ENCODE measurements at regions not wholly inside any gene's neighbourhood (a gene's known extent, or its start where the extent isn't known, plus 50 kb on each side); places are given as distances from the start of the nearest gene placed in this dataset.

DNA sequence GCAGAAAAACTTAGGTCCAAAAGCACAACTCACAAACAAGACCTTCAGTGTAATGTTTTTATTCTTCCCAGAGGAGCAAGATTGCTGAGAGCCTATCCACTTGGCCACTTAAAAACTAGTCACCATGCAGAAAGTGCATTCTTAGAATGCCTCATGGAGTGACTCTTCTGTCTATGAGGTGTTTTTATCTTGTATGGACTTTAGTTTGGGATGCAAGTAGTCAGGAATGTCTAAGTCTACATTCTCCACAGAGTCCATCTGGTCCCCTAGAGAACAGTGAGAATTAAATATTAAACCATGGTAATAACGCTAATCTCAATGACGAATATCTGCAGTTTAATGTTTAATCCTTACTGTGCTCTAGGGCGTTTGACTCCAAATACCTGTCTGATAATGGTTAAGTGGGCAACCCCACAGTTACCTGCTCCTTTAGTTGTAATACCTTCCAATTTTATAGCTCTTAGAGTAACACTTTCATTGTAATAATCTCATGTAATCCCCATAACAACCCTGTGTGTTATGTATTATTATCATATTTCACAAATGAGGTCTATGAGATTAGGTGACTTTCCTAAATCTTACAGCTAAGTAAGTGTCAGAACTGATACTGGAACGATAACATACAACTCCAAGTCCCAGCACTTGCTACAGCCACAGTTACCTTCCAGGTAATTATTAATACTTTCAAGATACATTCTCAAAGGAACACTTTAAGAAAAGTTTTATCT, 235.6 kb upstream of the JADE1 start:
- H3K4me1 ChIP-seq: peaks cover 4 to 39% (median 30%) of the 10 kb centered on the region in 3 donors
- TF ChIP-seq POLR2A (IDR thresholded peaks at IDR 0.05): no peak
- TF ChIP-seq, protein P1, sequence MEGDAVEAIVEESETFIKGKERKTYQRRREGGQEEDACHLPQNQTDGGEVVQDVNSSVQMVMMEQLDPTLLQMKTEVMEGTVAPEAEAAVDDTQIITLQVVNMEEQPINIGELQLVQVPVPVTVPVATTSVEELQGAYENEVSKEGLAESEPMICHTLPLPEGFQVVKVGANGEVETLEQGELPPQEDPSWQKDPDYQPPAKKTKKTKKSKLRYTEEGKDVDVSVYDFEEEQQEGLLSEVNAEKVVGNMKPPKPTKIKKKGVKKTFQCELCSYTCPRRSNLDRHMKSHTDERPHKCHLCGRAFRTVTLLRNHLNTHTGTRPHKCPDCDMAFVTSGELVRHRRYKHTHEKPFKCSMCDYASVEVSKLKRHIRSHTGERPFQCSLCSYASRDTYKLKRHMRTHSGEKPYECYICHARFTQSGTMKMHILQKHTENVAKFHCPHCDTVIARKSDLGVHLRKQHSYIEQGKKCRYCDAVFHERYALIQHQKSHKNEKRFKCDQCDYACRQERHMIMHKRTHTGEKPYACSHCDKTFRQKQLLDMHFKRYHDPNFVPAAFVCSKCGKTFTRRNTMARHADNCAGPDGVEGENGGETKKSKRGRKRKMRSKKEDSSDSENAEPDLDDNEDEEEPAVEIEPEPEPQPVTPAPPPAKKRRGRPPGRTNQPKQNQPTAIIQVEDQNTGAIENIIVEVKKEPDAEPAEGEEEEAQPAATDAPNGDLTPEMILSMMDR (IDR thresholded peaks at IDR 0.05): no peak
- DNase-seq: no peak
- H3K4me3 ChIP-seq: no peak overlapping the region
- H3K27me3 ChIP-seq: no peaks in the 10 kb centered on the region
- no peaks in the 10 kb centered on the region for H3K36me3 ChIP-seq
- WGBS, 2 donors: 78 to 88% methylated on average over 4 of the region's 4 CpGs
- intact Hi-C loops (cut with DNase I): loop anchor here (10.0 kb wide), 1 partner anchor 119 kb away; no protein-coding TSS in a partner anchor
- H3K9me3 ChIP-seq: no peaks in the 10 kb centered on the region
- peak overlapping the region in 1 of 4 donors; percentile 34 for H3K27ac ChIP-seq

DNA sequence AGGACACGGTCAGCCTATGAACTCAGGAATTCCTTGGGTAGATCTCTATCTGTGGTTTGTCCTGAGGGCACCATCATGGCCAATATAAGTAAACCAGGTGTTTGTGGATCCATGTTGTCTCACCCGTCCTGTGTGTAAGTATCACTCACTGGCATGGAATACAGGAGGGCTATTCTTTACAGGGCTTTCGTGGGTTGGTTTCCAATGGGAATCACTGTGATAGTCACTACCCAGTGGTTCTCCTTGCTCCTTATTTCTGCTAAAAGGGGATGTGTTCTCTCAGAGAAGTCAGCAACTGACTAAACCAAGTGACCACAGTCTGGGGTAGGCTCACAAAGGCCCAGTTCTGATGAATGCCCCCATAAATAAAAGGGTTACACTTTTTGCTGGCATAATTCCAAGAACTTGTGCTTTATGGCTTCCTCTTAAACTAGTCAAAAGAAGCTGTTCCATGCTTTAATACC, 236.7 kb upstream of the JADE1 start:
- no peaks in the 10 kb centered on the region for H3K9me3 ChIP-seq
- WGBS, 2 donors: 75 to 83% methylated on average over 1 to 3 of the region's 3 CpGs
- no peak for TF ChIP-seq POLR2A (IDR thresholded peaks at IDR 0.05)
- TF ChIP-seq, protein P1 (IDR thresholded peaks at IDR 0.05): no peak
- no peaks in the 10 kb centered on the region for H3K36me3 ChIP-seq
- intact Hi-C loops (cut with DNase I): loop anchor here (10.0 kb wide), 1 partner anchor 118 kb away; no protein-coding TSS in a partner anchor
- H3K27me3 ChIP-seq: no peaks in the 10 kb centered on the region
- DNase-seq: no peak
- H3K4me1 ChIP-seq: peaks cover 4 to 43% (median 34%) of the 10 kb centered on the region in 3 donors
- peak overlapping the region in 3 of 4 donors; percentile 18 to 39 (median 34) for H3K27ac ChIP-seq
- H3K4me3 ChIP-seq: no peak overlapping the region

DNA sequence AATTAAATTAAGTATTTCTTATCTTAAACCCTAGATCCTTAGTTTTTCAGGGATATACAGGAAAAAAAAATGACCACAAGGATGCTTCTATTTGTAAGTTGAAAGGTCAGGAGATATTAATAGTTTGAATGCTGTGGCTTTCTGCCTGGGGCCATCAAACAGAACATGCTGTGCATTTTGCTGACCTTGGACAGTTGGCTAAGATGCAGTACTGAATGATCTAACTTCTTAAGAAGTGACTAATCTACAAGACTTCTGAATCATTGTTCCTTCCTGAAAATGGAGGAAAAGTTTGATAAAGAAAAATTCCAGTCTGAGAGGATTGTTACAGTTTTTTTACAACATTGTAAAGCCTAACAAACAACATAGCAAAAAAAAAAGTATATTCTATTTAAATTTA, 237.8 kb upstream of the JADE1 start:
- H3K9me3 ChIP-seq: no peaks in the 10 kb centered on the region
- DNase-seq: no peak
- H3K4me3 ChIP-seq: no peak overlapping the region
- peak overlapping the region; percentile 20 to 57 (median 36) for H3K27ac ChIP-seq
- intact Hi-C loops (cut with DNase I): loop anchor here (10.0 kb wide), 1 partner anchor 117 kb away; no protein-coding TSS in a partner anchor
- no peaks in the 10 kb centered on the region for H3K27me3 ChIP-seq
- H3K36me3 ChIP-seq: no peaks in the 10 kb centered on the region
- peaks cover 4 to 43% (median 34%) of the 10 kb centered on the region in 3 donors for H3K4me1 ChIP-seq
- TF ChIP-seq POLR2A (IDR thresholded peaks at IDR 0.05): no peak
- TF ChIP-seq, protein P1 (IDR thresholded peaks at IDR 0.05): no peak

DNA sequence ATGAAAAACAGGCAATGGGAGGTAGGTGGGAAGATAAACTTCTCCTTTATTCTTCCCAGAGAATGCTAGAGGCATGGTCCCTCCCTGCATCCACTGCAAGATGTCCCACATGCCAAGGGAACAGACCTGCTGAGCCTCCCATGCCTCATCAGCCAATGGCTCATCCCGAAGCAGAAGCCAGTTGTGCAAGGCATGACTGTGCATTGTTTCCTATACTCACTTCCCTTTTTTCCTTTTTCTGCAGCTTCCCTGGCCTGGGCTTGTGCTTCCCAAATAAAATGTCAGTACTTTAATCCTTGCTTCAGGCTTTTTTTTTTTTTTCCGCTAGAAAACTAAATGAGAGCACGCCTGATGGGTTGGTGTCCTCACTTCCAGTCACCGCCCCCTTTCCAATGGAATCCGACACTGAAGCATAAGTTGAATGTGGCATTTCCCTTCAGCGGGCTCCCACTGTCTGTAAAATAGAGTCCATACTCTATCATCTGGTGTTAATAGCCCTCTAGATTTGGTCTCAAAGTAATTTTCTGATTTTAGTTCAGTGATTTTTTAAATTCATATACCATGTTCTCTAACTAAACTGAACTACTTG, 239.0 kb upstream of the JADE1 start:
- Histone ChIP-seq H3K27me3 (no peaks in the 10 kb centered on the region), H3K4me3 (no peak overlapping the region), H3K9me3 (no peaks in the 10 kb centered on the region), H3K36me3 (no peaks in the 10 kb centered on the region), H3K27ac (peak overlapping the region in 3 of 4 donors; percentile 44 to 63 (median 57)), H3K4me1 (peaks cover 4 to 43% (median 34%) of the 10 kb centered on the region in 3 donors)
- intact Hi-C loops (cut with DNase I): loop anchor here (10.0 kb wide), 1 partner anchor 116 kb away; no protein-coding TSS in a partner anchor
- WGBS, 2 donors: 40 to 48% methylated on average over 6 of the region's 6 CpGs
- TF ChIP-seq, protein P1 (IDR thresholded peaks at IDR 0.05): no peak
- no peak for TF ChIP-seq POLR2A (IDR thresholded peaks at IDR 0.05)
- DNase-seq: peak; percentile 1

DNA sequence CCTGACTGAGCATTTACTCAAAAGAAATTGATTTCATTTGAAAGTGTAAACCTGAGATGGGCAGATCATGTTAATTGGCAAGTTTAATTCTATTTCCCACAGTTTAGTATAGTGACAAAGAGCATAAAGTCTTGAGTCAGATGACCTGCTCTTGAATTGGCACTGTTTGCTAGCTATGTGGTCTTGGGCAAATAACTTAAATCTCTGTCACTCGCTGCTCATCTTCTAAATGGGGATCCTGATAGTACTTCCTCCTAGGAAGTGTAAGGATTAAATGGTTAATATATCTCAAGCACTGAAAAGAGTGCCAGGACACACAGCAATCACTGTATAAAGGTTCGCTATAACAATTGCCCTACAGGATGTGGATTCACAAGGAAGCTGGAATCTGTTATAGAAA, 242.8 kb upstream of the JADE1 start:
- 71 to 84% methylated on average over 2 of the region's 2 CpGs for WGBS, 2 donors
- intact Hi-C loops (cut with DNase I): loop anchor here (10.0 kb wide), 2 partner anchors 238 to 298 kb away; partner anchors contain the start of gene JADE1
- DNase-seq: no peak

More for the DNA sequence above, 242.8 kb upstream of the JADE1 start:
- Histone ChIP-seq H3K27me3 (no peaks in the 10 kb centered on the region), H3K4me3 (no peak overlapping the region), H3K27ac (no peak overlapping the region), H3K9me3 (no peaks in the 10 kb centered on the region), H3K4me1 (peaks cover 4 to 28% (median 26%) of the 10 kb centered on the region in 3 donors), H3K36me3 (no peaks in the 10 kb centered on the region)
- TF ChIP-seq, protein P1 (IDR thresholded peaks at IDR 0.05): no peak
- no peak for TF ChIP-seq POLR2A (IDR thresholded peaks at IDR 0.05)

Measured in esophagus squamous epithelium (tissue), 5 donors.